HL-60 (cell line): ENCODE measurements at regions not wholly inside any gene's neighbourhood (a gene's known extent, or its start where the extent isn't known, plus 50 kb on each side); places are given as distances from the start of the nearest gene placed in this dataset.

ENCODE experiments used
- CTCF ChIP-seq: IDR thresholded peaks from one replicate; pipeline ENCODE4 v1.5.1; 2011; ENCODE audit warnings: low read length, control low read depth, inconsistent platforms; ENCODE audit not compliant: insufficient read depth
- GABPA ChIP-seq: IDR thresholded peaks from 2 replicates; pipeline ENCODE4 v1.6.1; 2012; ENCODE audit warnings: low read depth
- POLR2AphosphoS5 ChIP-seq: IDR thresholded peaks from 2 replicates; pipeline ENCODE4 v1.6.1; 2012; ENCODE audit warnings: low read depth
- REST ChIP-seq: IDR thresholded peaks from 2 replicates; pipeline ENCODE4 v1.6.1; 2012; ENCODE audit warnings: low read depth; ENCODE audit not compliant: insufficient replicate concordance

- TF ChIP-seq CTCF: no peak
- TF ChIP-seq POLR2AphosphoS5: no peak
- no peak for TF ChIP-seq REST
- no peak for TF ChIP-seq GABPA
These were observed 181.4 kb downstream of the LURAP1L start for GRCh38 chr9:12956261-12956660.
